ENCODE measurements at regions not wholly inside any gene's neighbourhood (a gene's known extent, or its start where the extent isn't known, plus 50 kb on each side); places are given as distances from the start of the nearest gene placed in this dataset.

DNA sequence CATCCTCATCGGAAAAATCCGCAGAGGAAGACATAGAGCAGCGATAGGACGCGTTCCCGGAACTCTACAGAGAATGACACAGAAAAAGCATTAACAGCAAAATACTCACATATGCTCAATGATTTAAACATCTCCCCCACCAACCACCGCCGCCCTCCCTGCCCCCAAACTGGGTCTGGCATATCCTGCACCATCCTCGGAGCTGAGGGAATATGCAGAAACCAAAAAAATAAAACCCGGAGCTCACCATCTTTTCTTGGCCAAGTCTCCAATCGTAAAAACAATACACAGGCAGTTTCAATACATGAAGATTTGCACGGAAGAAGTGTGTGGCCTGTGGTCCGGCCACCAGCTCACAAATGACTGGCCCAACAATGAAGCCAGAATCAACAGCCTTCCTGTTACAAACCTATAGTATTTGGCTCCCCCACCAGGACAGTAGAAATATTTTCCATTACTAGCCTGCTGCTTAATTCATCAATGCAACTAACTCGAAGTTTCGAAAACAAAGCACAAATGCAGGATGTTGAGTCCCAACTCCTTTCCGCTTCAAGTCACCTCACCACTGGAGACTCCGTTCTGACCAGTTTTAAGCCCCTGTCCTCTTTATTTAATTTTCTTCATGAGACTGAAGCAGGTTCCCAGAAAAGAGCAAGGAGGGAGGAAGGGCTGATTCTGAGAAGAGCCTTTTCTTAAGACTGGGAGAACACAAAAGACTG is 103.2 kb upstream of the BEND6 start:
- no peaks in the 10 kb centered on the region for H3K36me3 ChIP-seq
- H3K27me3 ChIP-seq: no peaks in the 10 kb centered on the region
- peak overlapping the region; percentile 51 to 80 (median 74) for H3K27ac ChIP-seq
- TF ChIP-seq, protein P1, sequence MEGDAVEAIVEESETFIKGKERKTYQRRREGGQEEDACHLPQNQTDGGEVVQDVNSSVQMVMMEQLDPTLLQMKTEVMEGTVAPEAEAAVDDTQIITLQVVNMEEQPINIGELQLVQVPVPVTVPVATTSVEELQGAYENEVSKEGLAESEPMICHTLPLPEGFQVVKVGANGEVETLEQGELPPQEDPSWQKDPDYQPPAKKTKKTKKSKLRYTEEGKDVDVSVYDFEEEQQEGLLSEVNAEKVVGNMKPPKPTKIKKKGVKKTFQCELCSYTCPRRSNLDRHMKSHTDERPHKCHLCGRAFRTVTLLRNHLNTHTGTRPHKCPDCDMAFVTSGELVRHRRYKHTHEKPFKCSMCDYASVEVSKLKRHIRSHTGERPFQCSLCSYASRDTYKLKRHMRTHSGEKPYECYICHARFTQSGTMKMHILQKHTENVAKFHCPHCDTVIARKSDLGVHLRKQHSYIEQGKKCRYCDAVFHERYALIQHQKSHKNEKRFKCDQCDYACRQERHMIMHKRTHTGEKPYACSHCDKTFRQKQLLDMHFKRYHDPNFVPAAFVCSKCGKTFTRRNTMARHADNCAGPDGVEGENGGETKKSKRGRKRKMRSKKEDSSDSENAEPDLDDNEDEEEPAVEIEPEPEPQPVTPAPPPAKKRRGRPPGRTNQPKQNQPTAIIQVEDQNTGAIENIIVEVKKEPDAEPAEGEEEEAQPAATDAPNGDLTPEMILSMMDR (IDR thresholded peaks at IDR 0.05): peak; percentile 35 to 63 (median 55)
- TF ChIP-seq POLR2AphosphoS5 (IDR thresholded peaks at IDR 0.05): peak in 3 of 4 donors; percentile 43 to 58 (median 44)
- no peak for TF ChIP-seq POLR2A (IDR thresholded peaks at IDR 0.05)
- DNase-seq: peak; percentile 77
- peaks cover 0 to 31% (median 21%) of the 10 kb centered on the region in 4 donors for H3K4me1 ChIP-seq
- peak overlapping the region; percentile 40 to 60 (median 58) for H3K4me3 ChIP-seq
- no peaks in the 10 kb centered on the region for H3K9me3 ChIP-seq
- 12 to 52% methylated on average over 17 of the region's 17 CpGs for WGBS, 2 donors
- intact Hi-C loops (cut with DNase I): loop anchor here (2.0 to 10.0 kb wide), 3 partner anchors 143 to 487 kb away; no protein-coding TSS in a partner anchor

DNA sequence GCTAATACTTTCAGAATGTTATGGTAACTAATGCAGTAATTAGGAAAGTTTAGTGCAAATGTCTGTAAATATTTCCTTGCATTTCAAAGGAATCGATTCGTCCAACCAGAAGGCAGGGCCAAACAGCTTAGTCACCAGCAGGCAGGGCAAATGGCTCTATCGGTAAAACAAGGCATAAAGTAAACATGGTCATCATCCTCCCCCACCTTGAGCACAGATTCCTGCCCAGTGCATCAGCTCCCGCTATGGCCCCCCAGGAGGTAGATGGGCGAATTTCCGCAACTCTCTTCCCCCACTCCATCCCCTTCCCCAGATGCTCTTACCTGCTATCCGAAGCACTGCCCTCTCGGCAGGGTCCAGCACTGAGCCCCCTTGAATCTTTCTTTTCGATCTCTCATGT is 103.8 kb upstream of the BEND6 start:
- no peak for DNase-seq
- Histone ChIP-seq H3K4me1 (peaks cover 0 to 31% (median 21%) of the 10 kb centered on the region in 4 donors), H3K27ac (peak overlapping the region; percentile 51 to 80 (median 74)), H3K27me3 (no peaks in the 10 kb centered on the region), H3K4me3 (peak overlapping the region; percentile 40 to 60 (median 58)), H3K9me3 (no peaks in the 10 kb centered on the region), H3K36me3 (no peaks in the 10 kb centered on the region)
- intact Hi-C loops (cut with DNase I): loop anchor here (2.0 to 10.0 kb wide), 3 partner anchors 142 to 486 kb away; no protein-coding TSS in a partner anchor
- no peak for TF ChIP-seq EP300 (IDR thresholded peaks at IDR 0.05)
- TF ChIP-seq POLR2A (IDR thresholded peaks at IDR 0.05): no peak
- TF ChIP-seq POLR2AphosphoS5 (IDR thresholded peaks at IDR 0.05): no peak
- TF ChIP-seq, protein P1 (IDR thresholded peaks at IDR 0.05): no peak
- 20 to 55% methylated on average over 9 of the region's 9 CpGs for WGBS, 2 donors

DNA sequence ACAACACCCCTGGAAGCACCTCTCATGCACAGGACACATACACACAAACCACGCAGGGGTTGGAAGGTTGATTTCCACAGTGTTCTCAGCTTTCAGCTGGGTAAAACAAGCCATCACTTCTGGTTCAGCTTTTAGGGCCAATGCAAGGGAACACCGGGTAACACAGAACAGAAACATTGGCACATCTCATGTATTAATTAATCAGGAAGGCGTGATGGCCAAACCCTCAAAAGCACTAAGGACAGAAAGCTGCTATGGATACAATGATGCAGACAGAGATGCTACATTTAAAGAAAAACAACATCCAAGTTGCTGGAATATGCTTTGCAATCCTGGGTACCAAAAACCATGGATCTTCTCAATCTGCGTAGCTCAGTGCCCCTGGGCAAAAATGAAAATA is 104.3 kb upstream of the BEND6 start:
- TF ChIP-seq POLR2AphosphoS5 (IDR thresholded peaks at IDR 0.05): peak in 2 of 4 donors; percentile 20 to 44
- no peak for TF ChIP-seq EP300 (IDR thresholded peaks at IDR 0.05)
- TF ChIP-seq, protein P1 (IDR thresholded peaks at IDR 0.05): no peak
- no peak for TF ChIP-seq POLR2A (IDR thresholded peaks at IDR 0.05)
- intact Hi-C loops (cut with DNase I): loop anchor here (2.0 to 10.0 kb wide), 3 partner anchors 142 to 486 kb away; no protein-coding TSS in a partner anchor
- peaks cover 0 to 31% (median 22%) of the 10 kb centered on the region in 4 donors for H3K4me1 ChIP-seq
- peak overlapping the region; percentile 51 to 80 (median 74) for H3K27ac ChIP-seq
- H3K36me3 ChIP-seq: no peaks in the 10 kb centered on the region
- no peak for DNase-seq
- no peaks in the 10 kb centered on the region for H3K9me3 ChIP-seq
- WGBS, 2 donors: 77 to 78% methylated on average over 4 of the region's 4 CpGs
- H3K4me3 ChIP-seq: peak overlapping the region; percentile 40 to 60 (median 58)
- no peaks in the 10 kb centered on the region for H3K27me3 ChIP-seq

DNA sequence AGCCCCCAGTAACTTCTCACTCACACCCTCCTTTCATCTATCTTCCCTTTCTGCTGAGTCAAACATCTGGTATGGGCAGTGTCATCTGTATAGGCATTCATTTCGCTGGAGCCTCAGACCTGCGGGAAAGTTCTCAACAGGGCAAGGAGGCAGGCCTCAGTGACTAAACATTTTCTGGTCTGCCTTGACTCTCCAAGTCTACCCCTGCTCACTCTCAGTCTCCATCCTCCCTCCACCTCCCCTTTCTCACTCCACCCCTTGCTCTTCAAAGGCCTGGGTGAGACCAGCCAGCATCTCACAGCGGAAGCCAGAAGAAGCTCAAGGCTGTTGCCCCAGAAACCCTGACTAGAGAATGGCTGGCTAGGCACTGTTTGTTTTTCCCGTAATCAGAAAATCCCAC is 105.0 kb upstream of the BEND6 start:
- intact Hi-C loops (cut with DNase I): loop anchor here (2.0 to 10.0 kb wide), 3 partner anchors 141 to 485 kb away; no protein-coding TSS in a partner anchor
- Histone ChIP-seq H3K9me3 (no peaks in the 10 kb centered on the region), H3K27me3 (no peaks in the 10 kb centered on the region), H3K4me1 (peaks cover 0 to 31% (median 23%) of the 10 kb centered on the region in 4 donors), H3K27ac (peak overlapping the region in 3 of 4 donors; percentile 72 to 80 (median 76)), H3K36me3 (no peaks in the 10 kb centered on the region), H3K4me3 (peak overlapping the region in 2 of 4 donors; percentile 57 to 60)
- TF ChIP-seq EP300 (IDR thresholded peaks at IDR 0.05) (no peak), POLR2AphosphoS5 (IDR thresholded peaks at IDR 0.05) (no peak), POLR2A (IDR thresholded peaks at IDR 0.05) (no peak)
- TF ChIP-seq, protein P1 (IDR thresholded peaks at IDR 0.05): no peak
- no peak for DNase-seq
- 77 to 82% methylated on average over 4 of the region's 4 CpGs for whole genome bisulfite sequencing, 2 donors
